Gastroesophageal sphincter (tissue), 4 donors: ENCODE measurements at regions not wholly inside any gene's neighbourhood (a gene's known extent, or its start where the extent isn't known, plus 50 kb on each side); places are given as distances from the start of the nearest gene placed in this dataset.

Source experiments
- ATAC-seq: fragments of 150-250 bp; one replicate; pipeline ENCODE4 v1.9.1; 2016; ENCODE audit warnings: mild to moderate bottlenecking, moderate library complexity
- H3K27ac ChIP-seq, 4 donors: fragments of 200-600 bp; sonication (generic) in 3 of 4; 1 replicate in 3 of 4; 2 replicates in 1 of 4; pipeline ENCODE4 v1.5.1; 2016 to 2019
- H3K27me3 ChIP-seq: fragments of 200-600 bp; sonication (generic); one replicate; pipeline ENCODE4 v1.5.1; 2019
- H3K36me3 ChIP-seq, 2 donors: fragments of 200-600 bp; sonication (generic); one replicate each; pipeline ENCODE4 v1.5.1; 2019; ENCODE audit warnings: control low read depth in 1 of 2
- H3K4me1 ChIP-seq, 3 donors: fragments of 200-600 bp; sonication (generic); 1 replicate in 2 of 3; 2 replicates in 1 of 3; pipeline ENCODE4 v1.5.1; 2016 to 2019; ENCODE audit warnings: control low read depth in 2 of 3
- H3K4me3 ChIP-seq, 2 donors: fragments of 200-600 bp; sonication (generic); one replicate each; pipeline ENCODE4 v1.5.1; 2019; ENCODE audit warnings: mild to moderate bottlenecking in 1 of 2, moderate library complexity in 1 of 2
- H3K9me3 ChIP-seq, 3 donors: fragments of 200-600 bp; sonication (generic); one replicate each; pipeline ENCODE4 v1.5.1; 2017 to 2019; ENCODE audit warnings: control low read depth in 2 of 3
- CTCF ChIP-seq, 4 experiments: fragments of 200-600 bp in 2 of 4; fragments of 450-650 bp in 2 of 4; sonication (generic) in 1 of 4; IDR thresholded peaks; one replicate each; pipeline ENCODE4 v1.5.1; 2017 to 2019; ENCODE audit warnings: antibody characterized with exemption in 4 of 4, mild to moderate bottlenecking in 2 of 4, moderate library complexity in 2 of 4
- EP300 ChIP-seq: sonication (generic); formaldehyde crosslinking; IDR thresholded peaks from one replicate; pipeline ENCODE4 v1.6.1; 2017; ENCODE audit warnings: antibody characterized with exemption, mild to moderate bottlenecking
- POLR2A ChIP-seq, 2 donors: fragments of 450-650 bp; IDR thresholded peaks; one replicate each; pipeline ENCODE4 v1.6.1; 2017; ENCODE audit warnings: antibody characterized with exemption in 2 of 2, mild to moderate bottlenecking in 2 of 2, moderate library complexity in 1 of 2
- POLR2AphosphoS5 ChIP-seq: sonication (generic); formaldehyde crosslinking; IDR thresholded peaks from one replicate; pipeline ENCODE4 v1.6.1; 2017; ENCODE audit warnings: antibody characterized with exemption
- WGBS, 2 donors: methylation state at CpG; one replicate each; pipeline ENCODE4 v1.1.5; 2018; ENCODE audit warnings: low coverage in 1 of 2; 5-methylcytosine and 5-hydroxymethylcytosine counted together

GRCh38 chr7:22671177-22671879 is 55.7 kb upstream of the IL6 start:
- no peak overlapping the region for H3K27ac ChIP-seq
- H3K9me3 ChIP-seq: no peaks in the 10 kb centered on the region
- ATAC-seq: no peak
- no peak overlapping the region for H3K4me3 ChIP-seq
- no peaks in the 10 kb centered on the region for H3K4me1 ChIP-seq
- TF ChIP-seq POLR2A (IDR thresholded peaks at IDR 0.05) (no peak), EP300 (no peak), CTCF (IDR thresholded peaks at IDR 0.05) (no peak), POLR2AphosphoS5 (no peak)
- H3K36me3 ChIP-seq: no peaks in the 10 kb centered on the region
- WGBS, 2 donors: 66 to 71% methylated on average over 1 to 4 of the region's 5 CpGs
- no peaks in the 10 kb centered on the region for H3K27me3 ChIP-seq

GRCh38 chr7:22670422-22670815 is 56.6 kb upstream of the IL6 start:
- 67 to 75% methylated on average over 1 of the region's 1 CpG for WGBS, 2 donors
- no peaks in the 10 kb centered on the region for H3K27me3 ChIP-seq
- no peak overlapping the region for H3K4me3 ChIP-seq
- H3K9me3 ChIP-seq: no peaks in the 10 kb centered on the region
- no peak for ATAC-seq
- TF ChIP-seq POLR2A (IDR thresholded peaks at IDR 0.05) (no peak), CTCF (IDR thresholded peaks at IDR 0.05) (no peak), POLR2AphosphoS5 (no peak), EP300 (no peak)
- H3K4me1 ChIP-seq: no peaks in the 10 kb centered on the region
- no peaks in the 10 kb centered on the region for H3K36me3 ChIP-seq
- no peak overlapping the region for H3K27ac ChIP-seq

- no peak for ATAC-seq
- Histone ChIP-seq H3K4me3 (no peak overlapping the region), H3K27ac (no peak overlapping the region), H3K36me3 (no peaks in the 10 kb centered on the region), H3K4me1 (no peaks in the 10 kb centered on the region), H3K27me3 (no peaks in the 10 kb centered on the region), H3K9me3 (no peaks in the 10 kb centered on the region)
- no peak for TF ChIP-seq EP300
- no peak for TF ChIP-seq CTCF (IDR thresholded peaks at IDR 0.05)
- no peak for TF ChIP-seq POLR2A (IDR thresholded peaks at IDR 0.05)
- no peak for TF ChIP-seq POLR2AphosphoS5
- WGBS, 2 donors: 62 to 74% methylated on average over 5 of the region's 5 CpGs
Measured at GRCh38 chr7:22669692-22670421, 57.1 kb upstream of the IL6 start.

- no peaks in the 10 kb centered on the region for H3K36me3 ChIP-seq
Measured at GRCh38 chr7:22668971-22669401, 58.0 kb upstream of the IL6 start.

More at GRCh38 chr7:22668971-22669401, 58.0 kb upstream of the IL6 start:
- TF ChIP-seq CTCF (IDR thresholded peaks at IDR 0.05) (no peak), EP300 (no peak), POLR2AphosphoS5 (no peak), POLR2A (IDR thresholded peaks at IDR 0.05) (no peak)
- no peak overlapping the region for H3K4me3 ChIP-seq
- no peak overlapping the region for H3K27ac ChIP-seq
- H3K9me3 ChIP-seq: no peaks in the 10 kb centered on the region
- WGBS, 2 donors: 100% methylated on average over 3 of the region's 3 CpGs; no CpG with 5 or more reads in 1 of the 2 donors
- H3K27me3 ChIP-seq: no peaks in the 10 kb centered on the region
- ATAC-seq: no peak
- H3K4me1 ChIP-seq: no peaks in the 10 kb centered on the region
